SU-DHL-6 (cell line): ENCODE measurements at regions not wholly inside any gene's neighbourhood (a gene's known extent, or its start where the extent isn't known, plus 50 kb on each side); places are given as distances from the start of the nearest gene placed in this dataset.

Experiments
- CTCF ChIP-seq: fragments of 200-600 bp; sonication (generic); IDR thresholded peaks from one replicate; pipeline ENCODE4 v1.5.1; 2017; ENCODE audit warnings: antibody characterized with exemption, mild to moderate bottlenecking, low read length, moderate library complexity; ENCODE audit not compliant: insufficient read depth, poor library complexity, severe bottlenecking
- EZH2phosphoT487 ChIP-seq: fragments of 200-600 bp; sonication (generic), shearing (Covaris generic); conservative IDR thresholded peaks from 2 replicates; pipeline ENCODE4 v1.6.1; 2018; ENCODE audit warnings: mild to moderate bottlenecking, antibody characterized with exemption, low read length, moderate library complexity, mixed read lengths

- TF ChIP-seq CTCF (no peak), EZH2phosphoT487 (no peak)
These were observed 134.0 kb upstream of the ZNF366 start for GRCh38 chr5:72641164-72641563.
